ENCODE measurements at regions not wholly inside any gene's neighbourhood (a gene's known extent, or its start where the extent isn't known, plus 50 kb on each side); places are given as distances from the start of the nearest gene placed in this dataset.
A peak's percentile ranks its signal among the peaks of the same experiment; 100 is the strongest.

GRCh38 chr9:91100878-91101450 lies 260.8 kb downstream of the AUH start:
- no peaks in the 10 kb centered on the region for H3K36me3 ChIP-seq (ENCODE audit: control insufficient read depth, insufficient read depth, low read length)
- peaks cover 15 to 35% (median 23%) of the 10 kb centered on the region in 4 donors for H3K4me1 Mint-ChIP-seq
- no peaks in the 10 kb centered on the region for H3K9me3 ChIP-seq (ENCODE audit: control insufficient read depth in 2 of 2, low read length in 2 of 2)
- peaks cover 3% of the 10 kb centered on the region for H3K36me3 Mint-ChIP-seq
- H3K9me3 Mint-ChIP-seq = peaks cover 0 to 7% (median 0%) of the 10 kb centered on the region in 7 donors
- H3K27me3 ChIP-seq (ENCODE audit: control insufficient read depth, insufficient read depth, low read length) = peaks cover 5% of the 10 kb centered on the region
- H3K27ac Mint-ChIP-seq = peak overlapping the region in 2 of 3 donors; percentile 2 to 77
- H3K27ac ChIP-seq (ENCODE audit: insufficient read depth, low read length, poor library complexity, severe bottlenecking) = no peak overlapping the region
- ATAC-seq (ENCODE audit: low read depth in 2 of 2) = no peak
- H3K4me3 ChIP-seq (ENCODE audit: low read depth, low read length) = no peak overlapping the region
- peak overlapping the region in 2 of 4 donors; percentile 17 to 19 for H3K4me3 Mint-ChIP-seq
- H3K4me1 ChIP-seq (ENCODE audit: control insufficient read depth, insufficient read depth, low read length, poor library complexity, severe bottlenecking) = peaks cover 29% of the 10 kb centered on the region
- H3K27me3 Mint-ChIP-seq = peaks cover 29% of the 10 kb centered on the region
- DNase-seq = no peak

GRCh38 chr9:91101611-91102168 lies 260.0 kb downstream of the AUH start:
- no peak overlapping the region for H3K27ac ChIP-seq (ENCODE audit: insufficient read depth, low read length, poor library complexity, severe bottlenecking)
- peak overlapping the region; percentile 34 for H3K4me3 ChIP-seq (ENCODE audit: low read depth, low read length)
- ATAC-seq (ENCODE audit: low read depth in 2 of 2) (peak; percentile 90 to 91), DNase-seq (peak; percentile 51 to 86 (median 77))
- Mint-ChIP-seq H3K27ac (peak overlapping the region; percentile 28 to 72 (median 34)), H3K4me3 (peak overlapping the region in 3 of 4 donors; percentile 5 to 41 (median 6)), H3K27me3 (peaks cover 29% of the 10 kb centered on the region), H3K9me3 (peaks cover 0 to 6% (median 0%) of the 10 kb centered on the region in 7 donors), H3K36me3 (no peaks in the 10 kb centered on the region), H3K4me1 (peaks cover 15 to 35% (median 23%) of the 10 kb centered on the region in 4 donors)
- H3K9me3 ChIP-seq (ENCODE audit: control insufficient read depth in 2 of 2, low read length in 2 of 2) = no peaks in the 10 kb centered on the region
- H3K36me3 ChIP-seq (ENCODE audit: control insufficient read depth, insufficient read depth, low read length) = no peaks in the 10 kb centered on the region
- peaks cover 5% of the 10 kb centered on the region for H3K27me3 ChIP-seq (ENCODE audit: control insufficient read depth, insufficient read depth, low read length)
- H3K4me1 ChIP-seq (ENCODE audit: control insufficient read depth, insufficient read depth, low read length, poor library complexity, severe bottlenecking) = peaks cover 29% of the 10 kb centered on the region

- peaks cover 0 to 2% (median 0%) of the 10 kb centered on the region in 7 donors for H3K9me3 Mint-ChIP-seq
- H3K27ac ChIP-seq (ENCODE audit: insufficient read depth, low read length, poor library complexity, severe bottlenecking) = no peak overlapping the region
- H3K9me3 ChIP-seq (ENCODE audit: control insufficient read depth in 2 of 2, low read length in 2 of 2) = no peaks in the 10 kb centered on the region
- H3K4me1 ChIP-seq (ENCODE audit: control insufficient read depth, insufficient read depth, low read length, poor library complexity, severe bottlenecking) = peaks cover 29% of the 10 kb centered on the region
- peaks cover 15 to 35% (median 23%) of the 10 kb centered on the region in 4 donors for H3K4me1 Mint-ChIP-seq
- DNase-seq = no peak
- no peak overlapping the region for H3K4me3 ChIP-seq (ENCODE audit: low read depth, low read length)
- no peak for ATAC-seq (ENCODE audit: low read depth in 2 of 2)
- peaks cover 5% of the 10 kb centered on the region for H3K27me3 ChIP-seq (ENCODE audit: control insufficient read depth, insufficient read depth, low read length)
- H3K4me3 Mint-ChIP-seq = peak overlapping the region in 1 of 4 donors; percentile 41
- no peaks in the 10 kb centered on the region for H3K36me3 ChIP-seq (ENCODE audit: control insufficient read depth, insufficient read depth, low read length)
- no peaks in the 10 kb centered on the region for H3K36me3 Mint-ChIP-seq
- peaks cover 32% of the 10 kb centered on the region for H3K27me3 Mint-ChIP-seq
- peak overlapping the region in 2 of 3 donors; percentile 34 to 72 for H3K27ac Mint-ChIP-seq
Observed at GRCh38 chr9:91102269-91102668, 259.4 kb downstream of the AUH start.

GRCh38 chr9:91103931-91104330 lies 257.8 kb downstream of the AUH start:
- ATAC-seq (ENCODE audit: low read depth in 2 of 2) (no peak), DNase-seq (no peak)
- Histone ChIP-seq H3K9me3 (ENCODE audit: control insufficient read depth in 2 of 2, low read length in 2 of 2) (no peaks in the 10 kb centered on the region), H3K4me1 (ENCODE audit: control insufficient read depth, insufficient read depth, low read length, poor library complexity, severe bottlenecking) (peaks cover 29% of the 10 kb centered on the region), H3K27ac (ENCODE audit: insufficient read depth, low read length, poor library complexity, severe bottlenecking) (no peak overlapping the region), H3K4me3 (ENCODE audit: low read depth, low read length) (no peak overlapping the region), H3K27me3 (ENCODE audit: control insufficient read depth, insufficient read depth, low read length) (peaks cover 7% of the 10 kb centered on the region), H3K36me3 (ENCODE audit: control insufficient read depth, insufficient read depth, low read length) (no peaks in the 10 kb centered on the region)
- H3K4me3 Mint-ChIP-seq = no peak overlapping the region
- H3K27me3 Mint-ChIP-seq = peaks cover 37% of the 10 kb centered on the region
- H3K27ac Mint-ChIP-seq = no peak overlapping the region
- peaks cover 15 to 35% (median 23%) of the 10 kb centered on the region in 4 donors for H3K4me1 Mint-ChIP-seq
- peaks cover 0 to 2% (median 0%) of the 10 kb centered on the region in 7 donors for H3K9me3 Mint-ChIP-seq
- H3K36me3 Mint-ChIP-seq = no peaks in the 10 kb centered on the region

GRCh38 chr9:91106415-91107081 lies 255.2 kb downstream of the AUH start:
- Mint-ChIP-seq H3K4me1 (peaks cover 5 to 12% (median 6%) of the 10 kb centered on the region in 4 donors), H3K4me3 (no peak overlapping the region), H3K36me3 (no peaks in the 10 kb centered on the region), H3K9me3 (peaks cover 0 to 13% (median 4%) of the 10 kb centered on the region in 7 donors), H3K27ac (no peak overlapping the region), H3K27me3 (peaks cover 44% of the 10 kb centered on the region)
- ATAC-seq (ENCODE audit: low read depth in 2 of 2) (no peak), DNase-seq (no peak)
- H3K4me1 ChIP-seq (ENCODE audit: control insufficient read depth, insufficient read depth, low read length, poor library complexity, severe bottlenecking) = peaks cover 10% of the 10 kb centered on the region
- peaks cover 2% of the 10 kb centered on the region for H3K27me3 ChIP-seq (ENCODE audit: control insufficient read depth, insufficient read depth, low read length)
- H3K9me3 ChIP-seq (ENCODE audit: control insufficient read depth in 2 of 2, low read length in 2 of 2) = peaks cover 0 to 4% of the 10 kb centered on the region in 2 experiments
- no peak overlapping the region for H3K27ac ChIP-seq (ENCODE audit: insufficient read depth, low read length, poor library complexity, severe bottlenecking)
- no peak overlapping the region for H3K4me3 ChIP-seq (ENCODE audit: low read depth, low read length)
- no peaks in the 10 kb centered on the region for H3K36me3 ChIP-seq (ENCODE audit: control insufficient read depth, insufficient read depth, low read length)

- no peaks in the 10 kb centered on the region for H3K4me1 Mint-ChIP-seq
- DNase-seq (no peak), ATAC-seq (ENCODE audit: low read depth in 2 of 2) (no peak)
- H3K27ac ChIP-seq (ENCODE audit: insufficient read depth, low read length, poor library complexity, severe bottlenecking) = no peak overlapping the region
- no peak overlapping the region for H3K4me3 Mint-ChIP-seq
- no peak overlapping the region for H3K27ac Mint-ChIP-seq
- no peaks in the 10 kb centered on the region for H3K4me1 ChIP-seq (ENCODE audit: control insufficient read depth, insufficient read depth, low read length, poor library complexity, severe bottlenecking)
- H3K4me3 ChIP-seq (ENCODE audit: low read depth, low read length) = no peak overlapping the region
- peaks cover 0 to 4% of the 10 kb centered on the region in 2 experiments for H3K9me3 ChIP-seq (ENCODE audit: control insufficient read depth in 2 of 2, low read length in 2 of 2)
- peaks cover 9% of the 10 kb centered on the region for H3K27me3 ChIP-seq (ENCODE audit: control insufficient read depth, insufficient read depth, low read length)
- H3K27me3 Mint-ChIP-seq = peaks cover 51% of the 10 kb centered on the region
- no peaks in the 10 kb centered on the region for H3K36me3 ChIP-seq (ENCODE audit: control insufficient read depth, insufficient read depth, low read length)
- H3K36me3 Mint-ChIP-seq = no peaks in the 10 kb centered on the region
- H3K9me3 Mint-ChIP-seq = peaks cover 0 to 13% (median 4%) of the 10 kb centered on the region in 7 donors
Observed at GRCh38 chr9:91111226-91111625, 250.5 kb downstream of the AUH start.

- H3K27ac ChIP-seq (ENCODE audit: insufficient read depth, low read length, poor library complexity, severe bottlenecking) = no peak overlapping the region
- H3K9me3 ChIP-seq (ENCODE audit: control insufficient read depth in 2 of 2, low read length in 2 of 2) = peaks cover 0 to 4% of the 10 kb centered on the region in 2 experiments
- Mint-ChIP-seq H3K9me3 (peaks cover 0 to 13% (median 4%) of the 10 kb centered on the region in 7 donors), H3K36me3 (no peaks in the 10 kb centered on the region), H3K27ac (no peak overlapping the region), H3K27me3 (peaks cover 57% of the 10 kb centered on the region), H3K4me1 (no peaks in the 10 kb centered on the region), H3K4me3 (no peak overlapping the region)
- H3K36me3 ChIP-seq (ENCODE audit: control insufficient read depth, insufficient read depth, low read length) = no peaks in the 10 kb centered on the region
- no peak overlapping the region for H3K4me3 ChIP-seq (ENCODE audit: low read depth, low read length)
- ATAC-seq (ENCODE audit: low read depth in 2 of 2) = no peak
- no peak for DNase-seq
- peaks cover 9% of the 10 kb centered on the region for H3K27me3 ChIP-seq (ENCODE audit: control insufficient read depth, insufficient read depth, low read length)
- H3K4me1 ChIP-seq (ENCODE audit: control insufficient read depth, insufficient read depth, low read length, poor library complexity, severe bottlenecking) = no peaks in the 10 kb centered on the region
Observed at GRCh38 chr9:91111876-91112275, 249.8 kb downstream of the AUH start.
